Stimulated activated memory B cell treated with anti-CD40 and anti-IgM and Interleukin-4, amounts not matched to agents 10 μg/mL and 1 μg/mL and 100 μg/mL, for 72 hours (primary cell): ENCODE measurements at regions not wholly inside any gene's neighbourhood (a gene's known extent, or its start where the extent isn't known, plus 50 kb on each side); places are given as distances from the start of the nearest gene placed in this dataset.

ENCODE experiments used
- ATAC-seq: fragments of 150-1000 bp; cut with Tn5 transposase; 2 replicates; pipeline ENCODE4 v1.10.0; 2021
- H3K27ac Mint-ChIP-seq: one replicate; pipeline ENCODE4 v1.8.0; 2022; ENCODE audit warnings: mild to moderate bottlenecking, mixed read lengths
- H3K27me3 Mint-ChIP-seq: one replicate; pipeline ENCODE4 v1.8.0; 2022; ENCODE audit warnings: mixed read lengths
- H3K36me3 Mint-ChIP-seq: one replicate; pipeline ENCODE4 v1.8.0; 2022; ENCODE audit warnings: mixed read lengths
- H3K4me1 Mint-ChIP-seq: one replicate; pipeline ENCODE4 v1.8.0; 2022; ENCODE audit warnings: mixed read lengths
- H3K4me3 Mint-ChIP-seq: one replicate; pipeline ENCODE4 v1.8.0; 2022; ENCODE audit warnings: mild to moderate bottlenecking, moderate library complexity, mixed read lengths
- H3K9me3 Mint-ChIP-seq: one replicate; pipeline ENCODE4 v1.8.0; 2022; ENCODE audit warnings: mixed read lengths

GRCh38 chr5:52359261-52359660 lies 428.5 kb upstream of the ITGA1 start:
- Mint-ChIP-seq H3K36me3 (no peaks in the 10 kb centered on the region), H3K4me1 (no peaks in the 10 kb centered on the region), H3K27me3 (no peaks in the 10 kb centered on the region), H3K9me3 (no peaks in the 10 kb centered on the region), H3K4me3 (no peak overlapping the region), H3K27ac (no peak overlapping the region)
- ATAC-seq = no peak

GRCh38 chr5:52360985-52361384 lies 426.7 kb upstream of the ITGA1 start:
- no peak overlapping the region for H3K27ac Mint-ChIP-seq
- no peak overlapping the region for H3K4me3 Mint-ChIP-seq
- no peaks in the 10 kb centered on the region for H3K36me3 Mint-ChIP-seq
- peaks cover 2% of the 10 kb centered on the region for H3K9me3 Mint-ChIP-seq
- ATAC-seq = no peak
- no peaks in the 10 kb centered on the region for H3K4me1 Mint-ChIP-seq
- no peaks in the 10 kb centered on the region for H3K27me3 Mint-ChIP-seq

GRCh38 chr5:52374286-52374685 lies 413.4 kb upstream of the ITGA1 start:
- ATAC-seq = no peak
- Mint-ChIP-seq H3K36me3 (no peaks in the 10 kb centered on the region), H3K27ac (no peak overlapping the region)

GRCh38 chr5:52375969-52376368 lies 411.7 kb upstream of the ITGA1 start:
- no peak overlapping the region for H3K27ac Mint-ChIP-seq
- H3K4me3 Mint-ChIP-seq = no peak overlapping the region
- H3K4me1 Mint-ChIP-seq = no peaks in the 10 kb centered on the region
- H3K9me3 Mint-ChIP-seq = peaks cover 5% of the 10 kb centered on the region
- ATAC-seq = no peak
- H3K36me3 Mint-ChIP-seq = no peaks in the 10 kb centered on the region
- no peaks in the 10 kb centered on the region for H3K27me3 Mint-ChIP-seq

More at GRCh38 chr5:52374286-52374685, 413.4 kb upstream of the ITGA1 start:
- no peak overlapping the region for H3K4me3 Mint-ChIP-seq
- H3K9me3 Mint-ChIP-seq = no peaks in the 10 kb centered on the region
- H3K4me1 Mint-ChIP-seq = no peaks in the 10 kb centered on the region
- no peaks in the 10 kb centered on the region for H3K27me3 Mint-ChIP-seq

GRCh38 chr5:52376592-52376991 lies 411.1 kb upstream of the ITGA1 start:
- Mint-ChIP-seq H3K4me3 (no peak overlapping the region), H3K27ac (no peak overlapping the region), H3K27me3 (no peaks in the 10 kb centered on the region), H3K9me3 (peaks cover 7% of the 10 kb centered on the region), H3K4me1 (no peaks in the 10 kb centered on the region), H3K36me3 (no peaks in the 10 kb centered on the region)
- ATAC-seq = no peak

GRCh38 chr5:52378237-52378636 lies 409.5 kb upstream of the ITGA1 start:
- H3K4me1 Mint-ChIP-seq = no peaks in the 10 kb centered on the region
- no peak for ATAC-seq
- H3K27me3 Mint-ChIP-seq = no peaks in the 10 kb centered on the region
- H3K9me3 Mint-ChIP-seq = peaks cover 7% of the 10 kb centered on the region
- H3K36me3 Mint-ChIP-seq = no peaks in the 10 kb centered on the region
- no peak overlapping the region for H3K27ac Mint-ChIP-seq
- no peak overlapping the region for H3K4me3 Mint-ChIP-seq

GRCh38 chr5:52388349-52388748 lies 399.4 kb upstream of the ITGA1 start:
- Mint-ChIP-seq H3K27ac (no peak overlapping the region), H3K4me1 (no peaks in the 10 kb centered on the region), H3K9me3 (peaks cover 2% of the 10 kb centered on the region), H3K36me3 (no peaks in the 10 kb centered on the region), H3K4me3 (no peak overlapping the region), H3K27me3 (no peaks in the 10 kb centered on the region)
- no peak for ATAC-seq

- peaks cover 2% of the 10 kb centered on the region for H3K9me3 Mint-ChIP-seq
- no peak overlapping the region for H3K27ac Mint-ChIP-seq
- H3K4me1 Mint-ChIP-seq = no peaks in the 10 kb centered on the region
- no peaks in the 10 kb centered on the region for H3K36me3 Mint-ChIP-seq
- no peak overlapping the region for H3K4me3 Mint-ChIP-seq
- H3K27me3 Mint-ChIP-seq = no peaks in the 10 kb centered on the region
- ATAC-seq = no peak
Measured at GRCh38 chr5:52392321-52392720, 395.4 kb upstream of the ITGA1 start.

- no peaks in the 10 kb centered on the region for H3K27me3 Mint-ChIP-seq
- H3K9me3 Mint-ChIP-seq = peaks cover 3% of the 10 kb centered on the region
- H3K27ac Mint-ChIP-seq = no peak overlapping the region
- H3K4me1 Mint-ChIP-seq = no peaks in the 10 kb centered on the region
- H3K36me3 Mint-ChIP-seq = no peaks in the 10 kb centered on the region
- no peak for ATAC-seq
- H3K4me3 Mint-ChIP-seq = no peak overlapping the region
Measured at GRCh38 chr5:52409835-52410234, 377.9 kb upstream of the ITGA1 start.

- H3K4me1 Mint-ChIP-seq = no peaks in the 10 kb centered on the region
- peaks cover 3% of the 10 kb centered on the region for H3K9me3 Mint-ChIP-seq
- ATAC-seq = no peak
- no peak overlapping the region for H3K27ac Mint-ChIP-seq
- H3K36me3 Mint-ChIP-seq = no peaks in the 10 kb centered on the region
- H3K4me3 Mint-ChIP-seq = no peak overlapping the region
- no peaks in the 10 kb centered on the region for H3K27me3 Mint-ChIP-seq
Measured at GRCh38 chr5:52419357-52419756, 368.4 kb upstream of the ITGA1 start.

GRCh38 chr5:52427615-52428014 lies 360.1 kb upstream of the ITGA1 start:
- H3K9me3 Mint-ChIP-seq = peaks cover 3% of the 10 kb centered on the region
- H3K27ac Mint-ChIP-seq = no peak overlapping the region

GRCh38 chr5:52428977-52429489 lies 358.7 kb upstream of the ITGA1 start:
- no peaks in the 10 kb centered on the region for H3K4me1 Mint-ChIP-seq
- ATAC-seq = no peak
- no peak overlapping the region for H3K27ac Mint-ChIP-seq
- H3K4me3 Mint-ChIP-seq = no peak overlapping the region
- H3K27me3 Mint-ChIP-seq = no peaks in the 10 kb centered on the region
- no peaks in the 10 kb centered on the region for H3K36me3 Mint-ChIP-seq
- H3K9me3 Mint-ChIP-seq = peaks cover 3% of the 10 kb centered on the region

More at GRCh38 chr5:52427615-52428014, 360.1 kb upstream of the ITGA1 start:
- H3K4me3 Mint-ChIP-seq = no peak overlapping the region
- H3K4me1 Mint-ChIP-seq = no peaks in the 10 kb centered on the region
- no peak for ATAC-seq
- H3K27me3 Mint-ChIP-seq = no peaks in the 10 kb centered on the region
- H3K36me3 Mint-ChIP-seq = no peaks in the 10 kb centered on the region

- Mint-ChIP-seq H3K9me3 (peaks cover 7% of the 10 kb centered on the region), H3K27me3 (no peaks in the 10 kb centered on the region), H3K36me3 (no peaks in the 10 kb centered on the region), H3K27ac (no peak overlapping the region), H3K4me1 (no peaks in the 10 kb centered on the region), H3K4me3 (no peak overlapping the region)
- no peak for ATAC-seq
Measured at GRCh38 chr5:52441768-52442167, 345.9 kb upstream of the ITGA1 start.

GRCh38 chr5:52443187-52443586 lies 344.5 kb upstream of the ITGA1 start:
- Mint-ChIP-seq H3K9me3 (peaks cover 10% of the 10 kb centered on the region), H3K27ac (no peak overlapping the region)

GRCh38 chr5:52448111-52448510 lies 339.6 kb upstream of the ITGA1 start:
- H3K4me1 Mint-ChIP-seq = no peaks in the 10 kb centered on the region

More at GRCh38 chr5:52443187-52443586, 344.5 kb upstream of the ITGA1 start:
- Mint-ChIP-seq H3K36me3 (no peaks in the 10 kb centered on the region), H3K4me1 (no peaks in the 10 kb centered on the region), H3K27me3 (no peaks in the 10 kb centered on the region), H3K4me3 (no peak overlapping the region)
- ATAC-seq = no peak

GRCh38 chr5:52449516-52449915 lies 338.2 kb upstream of the ITGA1 start:
- H3K4me1 Mint-ChIP-seq = no peaks in the 10 kb centered on the region
- no peak overlapping the region for H3K27ac Mint-ChIP-seq
- ATAC-seq = no peak
- no peaks in the 10 kb centered on the region for H3K27me3 Mint-ChIP-seq
- peaks cover 8% of the 10 kb centered on the region for H3K9me3 Mint-ChIP-seq
- no peaks in the 10 kb centered on the region for H3K36me3 Mint-ChIP-seq
- H3K4me3 Mint-ChIP-seq = no peak overlapping the region

More at GRCh38 chr5:52448111-52448510, 339.6 kb upstream of the ITGA1 start:
- no peak overlapping the region for H3K27ac Mint-ChIP-seq
- no peak for ATAC-seq
- H3K36me3 Mint-ChIP-seq = no peaks in the 10 kb centered on the region
- peaks cover 11% of the 10 kb centered on the region for H3K9me3 Mint-ChIP-seq
- no peaks in the 10 kb centered on the region for H3K27me3 Mint-ChIP-seq
- H3K4me3 Mint-ChIP-seq = no peak overlapping the region

- Mint-ChIP-seq H3K27ac (no peak overlapping the region), H3K36me3 (no peaks in the 10 kb centered on the region), H3K4me1 (no peaks in the 10 kb centered on the region), H3K9me3 (peaks cover 7% of the 10 kb centered on the region), H3K4me3 (no peak overlapping the region), H3K27me3 (no peaks in the 10 kb centered on the region)
- ATAC-seq = no peak
Measured at GRCh38 chr5:52452098-52452497, 335.6 kb upstream of the ITGA1 start.
